WTC11 (cell line): ENCODE measurements at regions not wholly inside any gene's neighbourhood (a gene's known extent, or its start where the extent isn't known, plus 50 kb on each side); places are given as distances from the start of the nearest gene placed in this dataset.

Source experiments
- ATF2 ChIP-seq: sonication (generic); formaldehyde crosslinking; IDR thresholded peaks from 2 replicates; pipeline ENCODE4 v1.8.1; 2022; ENCODE audit warnings: low read depth, missing genetic modification reagents, borderline replicate concordance
- E2F4 ChIP-seq: sonication (generic); formaldehyde crosslinking; IDR thresholded peaks from 2 replicates; pipeline ENCODE4 v1.8.1; 2022; ENCODE audit warnings: low read depth, mild to moderate bottlenecking, moderate library complexity, missing genetic modification reagents, borderline replicate concordance
- ELF4 ChIP-seq: sonication (generic); formaldehyde crosslinking; IDR thresholded peaks from 2 replicates; pipeline ENCODE4 v1.8.1; 2022; ENCODE audit warnings: low read depth, mild to moderate bottlenecking, moderate library complexity, missing genetic modification reagents
- FOXJ3 ChIP-seq: sonication (generic); formaldehyde crosslinking; IDR thresholded peaks from 2 replicates; pipeline ENCODE4 v1.9.0; 2021; ENCODE audit warnings: missing genetic modification reagents, mild to moderate bottlenecking, borderline replicate concordance
- FOXK1 ChIP-seq: sonication (generic); formaldehyde crosslinking; IDR thresholded peaks from 2 replicates; pipeline ENCODE4 v1.8.0; 2022; ENCODE audit warnings: mild to moderate bottlenecking, moderate library complexity, missing genetic modification reagents
- FOXP4 ChIP-seq: sonication (generic); formaldehyde crosslinking; IDR thresholded peaks from 2 replicates; pipeline ENCODE4 v1.8.0; 2022; ENCODE audit warnings: mild to moderate bottlenecking, missing genetic modification reagents
- JUN ChIP-seq: sonication (generic); formaldehyde crosslinking; IDR thresholded peaks from 2 replicates; pipeline ENCODE4 v1.8.0; 2023; ENCODE audit warnings: mild to moderate bottlenecking, missing genetic modification reagents
- NR1H2 ChIP-seq: sonication (generic); formaldehyde crosslinking; IDR thresholded peaks from 2 replicates; pipeline ENCODE4 v1.9.0; 2021; ENCODE audit warnings: mild to moderate bottlenecking, moderate library complexity, missing genetic modification reagents
- OVOL2 ChIP-seq: fragments of 250-450 bp; sonication (Bioruptor Pico); IDR thresholded peaks from 2 replicates; pipeline ENCODE4 v1.9.0; 2021; ENCODE audit warnings: mild to moderate bottlenecking, borderline replicate concordance
- PRDM15 ChIP-seq: sonication (generic); formaldehyde crosslinking; IDR thresholded peaks from 2 replicates; pipeline ENCODE4 v1.8.0; 2022; ENCODE audit warnings: missing genetic modification reagents
- RORB ChIP-seq: fragments of 250-450 bp; sonication (Bioruptor Pico); IDR thresholded peaks from 2 replicates; pipeline ENCODE4 v1.9.0; 2021; ENCODE audit warnings: mild to moderate bottlenecking
- ZBTB21 ChIP-seq: sonication (generic); formaldehyde crosslinking; IDR thresholded peaks from 2 replicates; pipeline ENCODE4 v1.8.1; 2023; ENCODE audit warnings: mild to moderate bottlenecking, missing genetic modification reagents, borderline replicate concordance
- ZNF232 ChIP-seq: sonication (generic); formaldehyde crosslinking; IDR thresholded peaks from 2 replicates; pipeline ENCODE4 v1.8.0; 2022; ENCODE audit warnings: mild to moderate bottlenecking, missing genetic modification reagents
- ZNF512 ChIP-seq: sonication (generic); formaldehyde crosslinking; IDR thresholded peaks from 2 replicates; pipeline ENCODE4 v1.8.1; 2022; ENCODE audit warnings: missing genetic modification reagents, borderline replicate concordance
- ZSCAN18 ChIP-seq: fragments of 250-450 bp; sonication (Bioruptor Pico); IDR thresholded peaks from 2 replicates; pipeline ENCODE4 v2.1.2; 2022; ENCODE audit warnings: mild to moderate bottlenecking, moderate library complexity

GRCh38 chr18:60870261-60871153 is 462.7 kb upstream of the CDH20 start (continued):
- TF ChIP-seq ATF2 (CRISPR knock-in tag) (no peak), FOXP4 (CRISPR knock-in tag) (no peak), NR1H2 (CRISPR knock-in tag) (no peak), ZBTB21 (CRISPR knock-in tag) (no peak), FOXJ3 (no peak), RORB (CRISPR knock-in tag) (no peak), OVOL2 (CRISPR knock-in tag) (no peak), FOXK1 (CRISPR knock-in tag) (no peak), PRDM15 (CRISPR knock-in tag) (no peak), E2F4 (CRISPR knock-in tag) (no peak), ZNF232 (no peak), ELF4 (CRISPR knock-in tag) (no peak), ZNF512 (CRISPR knock-in tag) (no peak), JUN (CRISPR knock-in tag) (no peak), ZSCAN18 (CRISPR knock-in tag) (no peak)
